K562 (cell line): ENCODE measurements at regions not wholly inside any gene's neighbourhood (a gene's known extent, or its start where the extent isn't known, plus 50 kb on each side); places are given as distances from the start of the nearest gene placed in this dataset.
"Not testable (repeated sequence)": the region's sequence is repeated elsewhere in the genome, so short reads cannot be mapped to it uniquely, and the experiment has no call there.

Experiments
- ATAC-seq: fragments of 200-7000 bp; cut with Tn5 transposase; 3 replicates; pipeline ENCODE4 v1.9.1; 2020; ENCODE audit warnings: moderate library complexity
- BruUV-seq: library from RNA; stranded (reverse); fragments of 400-500 nt; replicated peaks from 2 replicates; lab custom pipeline; 2021; lab: Mats Ljungman, UMichigan
- CTCF ChIA-PET: fragments of 300-600 bp; formaldehyde crosslinking; extraction: SDS; loops from one replicate; lab custom pipeline; 2021; ENCODE audit warnings: low intra/inter-chr PET ratio; lab: Yijun Ruan, JAX
- POLR2A ChIA-PET: fragments of 300-600, 350-650 bp; sonication (Branson Sonifier 250); formaldehyde crosslinking; extraction: SDS; loops from one replicate; lab custom pipeline; 2021; ENCODE audit warnings: antibody characterized with exemption, inconsistent platforms; lab: Yijun Ruan, JAX
- DNase-seq, 4 experiments: peaks; one replicate each; pipeline versions ENCODE4 v3.0.0 to v3.0.0-alpha.2; 2011 to 2018; ENCODE audit warnings: low spot score in 3 of 4, mixed read lengths in 3 of 4; ENCODE audit errors: extremely low read depth in 1 of 4
- FAIRE-seq: peaks from 2 replicates; lab custom pipeline; 2011; peaks lifted over from hg19 to GRCh38; lab: Jason Lieb, UNC
- H2AFZ ChIP-seq: 2 replicates; pipeline ENCODE4 v1.6.0; 2011; ENCODE audit warnings: low read depth, low read length, control low read depth, inconsistent platforms
- H3K27ac ChIP-seq: fragments of 200-600 bp; 3 replicates; pipeline ENCODE4 v1.8.0; 2011; ENCODE audit warnings: low read depth, mild to moderate bottlenecking, control low read depth, inconsistent platforms, low read length, moderate library complexity, mixed read lengths; ENCODE audit errors: extremely low read depth
- H3K27me3 ChIP-seq, 2 experiments: fragments of 300-600 bp in 1 of 2; 2 replicates in 1 of 2; 3 replicates in 1 of 2; pipeline versions ENCODE4 v1.6.0 to v1.8.0; 2011; ENCODE audit warnings: inconsistent platforms in 2 of 2, low read length in 2 of 2, mild to moderate bottlenecking in 1 of 2, mixed read lengths in 1 of 2, moderate library complexity in 1 of 2; ENCODE audit not compliant: control insufficient read depth in 2 of 2, insufficient read depth in 2 of 2
- H3K36me3 ChIP-seq: fragments of 300-600 bp; 3 replicates; pipeline ENCODE4 v1.8.0; 2011; ENCODE audit warnings: mild to moderate bottlenecking, low read length, inconsistent platforms; ENCODE audit not compliant: control insufficient read depth, insufficient read depth
- H3K4me1 ChIP-seq, 2 experiments: fragments of 200-600 bp in 1 of 2; replicated peaks in 1 of 2; 2 replicates in 1 of 2; 3 replicates in 1 of 2; pipeline versions ENCODE4 v1.5.1 to v1.8.0; 2011; ENCODE audit warnings: inconsistent platforms in 2 of 2, low read length in 2 of 2, mild to moderate bottlenecking in 1 of 2, mixed read lengths in 1 of 2, moderate library complexity in 1 of 2; ENCODE audit not compliant: control insufficient read depth in 2 of 2, insufficient read depth in 2 of 2
- H3K4me2 ChIP-seq: 2 replicates; pipeline ENCODE4 v1.6.1; 2011; ENCODE audit warnings: low read length, control low read depth, inconsistent platforms, mixed read lengths; ENCODE audit not compliant: insufficient read depth
- H3K4me3 ChIP-seq: fragments of 200-600 bp; sonication (generic), shearing (Covaris generic); 2 replicates; pipeline ENCODE4 v1.5.1; 2016; ENCODE audit warnings: control low read depth, inconsistent platforms
- H3K79me2 ChIP-seq: fragments of 200-600 bp; 3 replicates; pipeline ENCODE4 v1.8.0; 2011; ENCODE audit warnings: low read length, inconsistent platforms; ENCODE audit not compliant: control insufficient read depth, insufficient read depth
- H3K9ac ChIP-seq, 2 experiments: 2 replicates each; pipeline versions ENCODE4 v1.6.0 to v1.6.1; 2011; ENCODE audit warnings: low read depth in 2 of 2, low read length in 2 of 2, control low read depth in 1 of 2, inconsistent platforms in 1 of 2, mild to moderate bottlenecking in 1 of 2, mixed read lengths in 1 of 2; ENCODE audit not compliant: insufficient read depth in 1 of 2
- H3K9me1 ChIP-seq: one replicate; pipeline ENCODE4 v1.6.0; 2011; ENCODE audit warnings: inconsistent platforms, mild to moderate bottlenecking, low read length, moderate library complexity; ENCODE audit not compliant: control insufficient read depth, insufficient read depth
- H3K9me3 ChIP-seq: replicated peaks from 2 replicates; pipeline ENCODE4 v1.5.1; 2011; ENCODE audit warnings: low read depth, low read length, inconsistent platforms; ENCODE audit not compliant: control insufficient read depth, insufficient read depth
- H4K20me1 ChIP-seq: replicated peaks from 2 replicates; pipeline ENCODE4 v1.6.1; 2011; ENCODE audit warnings: low read length, inconsistent platforms, mixed read lengths; ENCODE audit not compliant: control insufficient read depth, insufficient read depth
- CEBPG ChIP-seq, 3 experiments: fragments of 200-800 bp in 1 of 3; sonication (Bioruptor generic) in 1 of 3; sonication (generic) in 1 of 3; formaldehyde crosslinking in 1 of 3; IDR thresholded peaks in 2 of 3; conservative IDR thresholded peaks in 1 of 3; 2 replicates each; pipeline versions ENCODE4 v1.6.1 to v1.8.0; 2016 to 2022; ENCODE audit warnings: missing compliant biosample characterization in 2 of 3, missing genetic modification characterization in 2 of 3, mild to moderate bottlenecking in 1 of 3, missing genetic modification reagents in 1 of 3
- WGBS: fragments of 100-300 bp; shearing (Covaris generic); methylation state at CpG from one replicate; pipeline ENCODE4 v1.1.6; 2016; ENCODE audit warnings: low coverage, mixed read lengths; ENCODE audit not compliant: insufficient coverage; ENCODE audit errors: missing lambda C conversion rate; 5-methylcytosine and 5-hydroxymethylcytosine counted together
- in situ Hi-C: fragments of 300-500 bp; cut with MboI; formaldehyde crosslinking; loops from 4 replicates; pipeline ENCODE4 v1.15.0; 2018; ENCODE audit warnings: inconsistent platforms, mixed read lengths
- intact Hi-C: fragments of 100-400 bp; cut with micrococcal nuclease; formaldehyde crosslinking; loops from 2 replicates; pipeline ENCODE4 v1.14.2; 2022

DNA sequence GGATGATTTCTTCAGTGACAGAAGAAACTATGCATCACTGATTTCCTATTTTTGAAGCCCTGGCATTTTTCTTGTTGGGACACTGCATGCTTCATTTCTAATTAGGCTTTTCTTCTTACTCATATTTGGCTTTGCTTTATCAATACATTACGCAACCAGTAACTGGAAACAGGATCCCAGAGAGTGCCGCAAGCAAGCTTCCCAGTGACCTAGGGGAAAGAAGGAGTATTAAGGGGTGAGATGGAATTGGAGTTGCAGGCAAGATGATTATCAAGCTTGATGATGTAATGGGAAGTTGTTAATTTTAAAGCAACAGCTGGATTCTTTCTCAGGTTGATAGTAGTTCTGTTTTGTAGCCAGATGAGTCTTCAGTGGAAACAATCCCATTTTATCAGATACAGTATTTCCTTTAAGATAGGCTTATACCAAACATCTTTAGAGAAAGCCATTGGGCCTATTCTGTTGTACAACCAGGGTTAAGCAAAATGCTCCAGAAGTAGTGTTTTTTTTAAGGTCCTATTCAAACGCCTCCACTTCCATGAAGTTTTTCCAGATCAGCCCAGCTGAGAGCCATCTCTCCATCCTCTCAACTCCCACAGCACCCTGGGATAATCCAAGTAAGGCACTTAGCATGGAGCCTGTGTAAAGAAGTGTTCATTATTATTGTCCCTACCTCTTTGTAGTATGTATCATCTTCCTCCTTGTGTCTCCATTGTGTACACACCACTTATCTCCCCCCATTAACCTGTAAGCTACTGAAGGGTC, 69.5 kb upstream of the GPR89A start:
- WGBS: 0% methylated on average over 2 of the region's 3 CpGs
- POLR2A ChIA-PET; H3K79me2 ChIP-seq; H3K27ac ChIP-seq; in situ Hi-C loops; H3K36me3 ChIP-seq; H4K20me1 ChIP-seq; H3K27me3 ChIP-seq; H2AFZ ChIP-seq; DNase-seq; H3K4me3 ChIP-seq; H3K9me1 ChIP-seq; H3K9me3 ChIP-seq; ATAC-seq; FAIRE-seq; intact Hi-C loops; H3K9ac ChIP-seq; CTCF ChIA-PET; BruUV-seq; H3K4me1 ChIP-seq; H3K4me2 ChIP-seq; TF ChIP-seq CEBPG (CRISPR knock-in tag; IDR thresholded peaks at IDR 0.05): not testable (repeated sequence)
- peak; percentile 28 to 59; a peak in 2 of 4 replicates for TF ChIP-seq CEBPG (tag; conservative IDR thresholded peaks at IDR 0.05 in 1 of 2, IDR thresholded peaks at IDR 0.05 in 1 of 2)

DNA sequence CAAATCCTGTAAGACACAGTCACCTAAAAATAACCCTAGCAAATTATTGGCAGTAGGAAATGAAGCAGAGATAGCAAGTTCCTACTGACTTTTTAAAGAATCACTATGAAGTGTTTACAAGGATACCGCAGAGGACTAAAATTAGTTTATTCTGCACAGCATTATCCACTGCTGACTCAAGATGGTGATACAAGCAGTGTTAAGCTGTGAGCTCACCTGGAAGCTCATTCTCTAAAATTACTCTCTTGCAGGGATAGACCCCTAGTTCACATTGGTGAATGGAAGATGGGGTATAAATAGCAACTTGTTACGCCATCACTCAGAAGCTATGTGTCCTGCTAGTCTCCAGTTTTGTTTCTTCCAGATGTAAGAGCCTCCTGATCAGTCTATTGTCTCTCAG, 70.8 kb upstream of the GPR89A start:
- DNase-seq, H3K4me1 ChIP-seq, H3K9me3 ChIP-seq, H2AFZ ChIP-seq, H4K20me1 ChIP-seq, POLR2A ChIA-PET, H3K4me2 ChIP-seq, H3K27ac ChIP-seq, CTCF ChIA-PET, H3K4me3 ChIP-seq, BruUV-seq, ATAC-seq, H3K27me3 ChIP-seq, in situ Hi-C loops, H3K36me3 ChIP-seq, intact Hi-C loops, H3K79me2 ChIP-seq, H3K9me1 ChIP-seq, H3K9ac ChIP-seq, FAIRE-seq: not testable (repeated sequence)
- 0% methylated on average over 2 of the region's 2 CpGs for WGBS

DNA sequence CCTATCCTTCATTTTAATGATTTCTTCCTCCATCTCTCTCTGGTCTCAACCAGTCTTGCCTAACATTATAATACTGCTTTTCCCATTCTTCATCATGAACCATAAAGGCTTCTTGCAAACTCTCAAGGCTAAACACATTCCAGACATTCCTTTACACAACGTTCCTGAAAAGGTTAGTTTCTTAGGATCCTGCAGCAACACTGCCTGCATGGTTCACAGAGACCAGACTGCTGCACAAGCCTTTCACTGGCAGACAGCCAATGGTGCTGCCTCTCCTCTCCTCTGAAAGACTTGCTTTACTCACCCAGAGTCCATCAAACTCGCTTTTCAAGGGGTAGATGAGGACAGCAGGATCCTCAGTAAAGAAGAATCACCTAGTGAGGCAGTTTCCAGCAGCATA, 72.3 kb upstream of the GPR89A start:
- H2AFZ ChIP-seq, POLR2A ChIA-PET, CTCF ChIA-PET, FAIRE-seq, H3K27me3 ChIP-seq, H4K20me1 ChIP-seq, H3K27ac ChIP-seq, H3K9me3 ChIP-seq, H3K79me2 ChIP-seq, intact Hi-C loops, H3K4me1 ChIP-seq, H3K9me1 ChIP-seq, H3K4me2 ChIP-seq, H3K4me3 ChIP-seq, BruUV-seq, H3K36me3 ChIP-seq, ATAC-seq, in situ Hi-C loops, DNase-seq, H3K9ac ChIP-seq: not testable (repeated sequence)
- WGBS: 0% methylated on average over 1 of the region's 2 CpGs
